GM21786 (cell line): ENCODE measurements at regions not wholly inside any gene's neighbourhood (a gene's known extent, or its start where the extent isn't known, plus 50 kb on each side); places are given as distances from the start of the nearest gene placed in this dataset.

Experiments used
- ATAC-seq: cut with Tn5 transposase; IDR thresholded peaks from one replicate; pipeline ENCODE4 v1.9.1; 2021; ENCODE audit not compliant: unreplicated experiment

DNA sequence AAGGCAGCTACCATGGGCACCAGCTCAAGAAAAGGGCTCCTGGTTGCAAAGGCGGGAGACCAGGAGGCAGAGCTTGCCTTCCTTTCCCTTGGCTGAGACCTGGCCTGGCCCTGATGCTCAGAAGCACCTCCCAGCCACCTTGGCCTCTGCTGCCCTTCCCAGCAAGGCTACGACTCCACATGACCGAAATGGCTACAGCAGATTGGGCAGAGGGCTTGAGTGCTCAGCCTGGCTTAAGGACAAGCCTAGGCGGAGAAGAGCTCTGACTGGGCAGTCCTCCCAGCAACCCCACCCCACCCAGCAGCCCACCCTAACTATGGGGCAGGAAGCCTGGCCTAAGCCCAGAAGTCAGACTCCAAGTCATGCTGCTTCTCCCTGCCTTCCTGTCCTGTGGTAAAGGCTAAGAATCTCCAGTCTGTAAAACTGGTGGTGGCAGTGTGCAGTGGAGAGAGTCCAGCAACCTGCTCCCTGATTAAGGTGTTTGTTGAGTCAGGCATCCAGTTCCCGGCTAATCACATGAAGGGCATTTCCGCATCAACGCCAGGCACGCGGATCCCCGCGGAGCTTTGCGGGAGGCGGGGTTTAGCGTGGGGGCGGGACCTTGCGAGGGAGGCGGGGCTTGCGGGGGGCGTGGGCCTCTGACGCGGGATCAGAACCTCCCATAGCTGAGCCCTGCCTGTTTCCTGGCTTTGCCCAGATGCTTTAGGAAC is 256.0 kb downstream of the BCL11A start:
- no peak for ATAC-seq

GRCh38 chr2:60296219-60296955 is 257.1 kb downstream of the BCL11A start:
- ATAC-seq: no peak

DNA sequence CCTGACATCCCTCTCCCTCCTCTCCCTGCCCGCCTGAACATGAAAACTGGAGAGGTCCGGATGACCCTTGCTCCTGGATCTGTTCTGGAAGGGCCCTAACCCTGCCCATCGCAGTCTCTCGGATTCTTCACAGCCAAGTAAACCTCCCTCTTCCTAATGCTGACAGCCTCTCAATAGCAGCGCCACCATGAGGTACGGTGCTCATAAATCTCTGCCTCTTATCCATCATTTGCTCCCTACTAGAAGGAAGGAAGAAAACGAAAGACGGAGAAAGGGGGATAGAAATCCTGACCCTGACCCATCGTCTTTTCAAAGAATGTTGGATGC is 257.9 kb downstream of the BCL11A start:
- ATAC-seq: no peak

DNA sequence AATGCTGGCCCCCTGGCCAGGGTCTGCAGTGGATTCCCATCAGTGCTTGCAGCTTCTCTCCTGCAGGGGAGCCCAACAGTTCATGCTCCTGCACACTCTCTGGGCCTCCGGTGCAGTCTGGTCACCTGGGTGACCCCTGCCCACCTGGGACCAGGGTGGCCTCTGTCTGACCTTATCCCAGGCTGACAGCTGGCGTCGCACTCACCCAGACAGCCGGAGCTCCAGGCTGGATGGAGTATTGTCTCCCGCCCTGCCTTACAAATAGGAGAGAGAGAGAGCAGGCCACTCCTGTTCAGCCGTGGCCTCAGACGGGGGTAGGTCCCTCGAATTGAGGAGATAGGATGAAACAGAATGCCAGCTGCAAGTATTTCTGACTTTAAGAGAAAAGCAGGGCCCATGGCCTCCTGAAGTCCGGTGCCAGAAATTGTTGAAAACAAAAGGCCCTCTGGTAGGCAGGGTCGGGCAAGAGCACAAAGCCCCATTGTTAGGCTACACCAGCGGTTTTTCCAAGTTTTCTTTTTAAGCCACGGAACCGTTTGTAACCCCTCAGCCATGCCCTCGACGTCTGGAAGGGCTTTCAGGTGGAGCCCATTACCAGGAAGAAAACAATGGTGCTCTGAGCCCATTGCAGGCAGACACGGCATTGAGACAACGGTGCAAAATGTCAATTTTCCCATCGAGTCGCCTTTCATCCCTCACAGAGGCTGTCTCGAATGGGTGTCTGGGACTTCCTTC is 258.4 kb downstream of the BCL11A start:
- no peak for ATAC-seq

- no peak for ATAC-seq
Observed at GRCh38 chr2:60292242-60292641, 261.2 kb downstream of the BCL11A start.

- no peak for ATAC-seq
Observed at GRCh38 chr2:60290509-60290908, 262.9 kb downstream of the BCL11A start.

- ATAC-seq: no peak
Observed at GRCh38 chr2:60285626-60286316, 267.7 kb downstream of the BCL11A start.

- no peak for ATAC-seq
Observed at GRCh38 chr2:60283626-60284025, 269.8 kb downstream of the BCL11A start.

- ATAC-seq: no peak
Observed at GRCh38 chr2:60282886-60283285, 270.6 kb downstream of the BCL11A start.

- no peak for ATAC-seq
Observed at GRCh38 chr2:60281730-60282129, 271.7 kb downstream of the BCL11A start.

DNA sequence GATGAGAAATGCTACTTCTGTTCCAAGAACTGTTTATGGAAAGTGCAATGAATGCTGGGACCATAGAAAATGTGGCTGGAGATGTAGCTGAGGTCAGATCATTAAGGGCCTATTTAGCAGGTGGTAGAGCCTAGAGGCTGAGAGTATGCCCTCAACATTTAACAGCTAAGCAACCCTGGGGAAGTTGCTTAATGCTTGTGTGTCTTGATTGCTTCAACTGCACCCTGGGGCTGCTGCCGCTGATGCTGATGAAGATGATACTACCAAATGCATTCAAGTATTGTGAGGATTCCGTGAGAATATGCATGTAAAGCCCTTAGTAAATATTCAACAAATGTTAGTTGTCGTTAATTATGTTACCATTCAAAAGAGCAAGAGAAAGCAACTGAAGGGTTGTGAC is 273.2 kb downstream of the BCL11A start:
- ATAC-seq: no peak

- ATAC-seq: no peak
Observed at GRCh38 chr2:60278906-60279305, 274.5 kb downstream of the BCL11A start.

DNA sequence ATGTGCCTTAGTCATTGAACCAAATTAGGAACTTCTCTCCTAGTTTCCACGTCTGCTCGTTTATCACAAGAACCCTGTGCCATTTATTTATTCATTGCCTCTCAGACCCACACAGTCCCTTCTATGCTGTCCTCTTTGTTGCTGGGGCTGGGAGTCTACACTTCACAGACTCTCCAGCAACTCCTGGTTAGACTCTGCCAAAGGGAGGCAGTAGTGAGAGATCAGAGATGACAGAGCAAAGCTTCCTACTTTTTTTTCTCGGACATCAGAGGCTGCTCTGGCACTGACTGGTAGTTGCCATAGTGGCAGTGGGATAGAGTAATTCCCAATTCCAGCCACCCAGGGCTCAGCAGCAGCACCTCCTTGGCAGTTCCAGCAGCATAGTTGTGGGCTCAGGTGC is 277.5 kb downstream of the BCL11A start:
- no peak for ATAC-seq

DNA sequence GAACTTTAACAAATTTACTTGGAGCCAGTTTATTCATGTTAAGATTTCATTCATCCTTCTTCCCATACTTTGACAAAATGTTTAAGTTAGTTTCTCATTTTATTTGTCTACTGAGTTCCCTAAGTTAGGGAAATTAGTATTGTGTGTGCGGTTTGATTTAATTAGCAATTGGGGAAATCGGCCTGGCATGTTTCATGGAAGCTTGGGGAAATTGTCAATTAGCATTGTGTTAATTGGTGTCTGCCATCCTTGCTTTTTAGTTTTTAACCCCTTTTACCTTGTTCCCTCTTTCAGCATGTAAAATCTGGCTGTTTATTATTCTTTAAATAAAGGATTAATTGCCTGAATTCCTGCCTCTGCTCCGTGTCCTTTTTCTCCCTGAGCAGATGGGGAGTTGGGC is 279.6 kb downstream of the BCL11A start:
- no peak for ATAC-seq

GRCh38 chr2:60271713-60272112 is 281.7 kb downstream of the BCL11A start:
- ATAC-seq: no peak

DNA sequence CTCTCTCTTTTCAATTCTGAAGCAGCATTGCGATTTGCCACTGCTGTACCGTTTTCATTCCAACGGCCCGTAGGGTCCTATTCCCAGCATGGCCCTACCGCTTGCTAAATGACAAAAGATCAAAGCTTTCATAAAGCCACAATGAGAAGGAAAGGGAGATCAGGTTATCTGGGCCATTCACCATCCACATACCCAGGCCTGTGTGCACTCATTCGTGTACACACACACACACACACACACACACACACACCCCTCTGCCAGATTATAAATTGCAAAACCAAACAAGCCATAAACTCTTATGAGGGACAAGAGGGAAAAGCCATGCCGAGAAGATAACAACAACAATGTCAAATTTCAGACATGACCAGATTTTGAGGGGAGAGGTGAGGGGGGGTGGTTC is 282.3 kb downstream of the BCL11A start:
- no peak for ATAC-seq

DNA sequence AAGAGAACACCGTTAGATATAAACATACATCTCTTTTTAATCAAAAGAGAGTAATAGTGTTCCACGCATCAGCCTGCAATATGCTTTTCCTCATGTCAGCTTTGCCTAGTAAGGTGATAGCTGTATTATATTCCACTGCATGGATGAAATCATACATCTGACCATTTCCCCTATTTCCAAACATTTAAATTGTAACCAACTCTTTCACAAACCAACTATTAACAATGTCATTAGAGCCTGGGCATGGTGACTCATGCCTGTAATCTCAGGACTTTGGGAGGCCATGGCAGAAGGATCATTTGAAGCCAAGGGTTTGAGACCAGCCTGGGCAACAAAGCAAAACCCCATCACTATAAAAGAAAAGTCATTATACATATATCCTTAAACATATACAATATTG is 284.8 kb downstream of the BCL11A start:
- no peak for ATAC-seq

DNA sequence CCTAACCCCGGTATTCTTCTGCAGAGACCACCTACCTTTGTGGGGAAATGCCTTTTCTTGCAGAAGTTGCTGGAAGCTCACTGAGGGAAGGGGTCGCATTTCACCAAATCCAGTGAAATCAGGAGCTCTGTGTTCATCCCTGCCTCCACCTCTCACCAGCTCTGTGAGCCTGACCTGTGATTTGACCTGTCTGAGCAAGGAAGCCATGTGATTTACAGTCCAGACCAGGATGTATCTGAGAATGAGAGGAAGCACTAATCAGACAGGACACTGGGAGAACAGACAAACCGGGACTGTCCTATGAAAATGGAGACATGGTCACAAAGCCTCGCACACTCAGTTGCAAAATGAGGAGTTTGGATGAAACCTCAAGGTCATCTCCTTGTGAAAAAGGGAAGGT is 285.4 kb downstream of the BCL11A start:
- ATAC-seq: no peak

DNA sequence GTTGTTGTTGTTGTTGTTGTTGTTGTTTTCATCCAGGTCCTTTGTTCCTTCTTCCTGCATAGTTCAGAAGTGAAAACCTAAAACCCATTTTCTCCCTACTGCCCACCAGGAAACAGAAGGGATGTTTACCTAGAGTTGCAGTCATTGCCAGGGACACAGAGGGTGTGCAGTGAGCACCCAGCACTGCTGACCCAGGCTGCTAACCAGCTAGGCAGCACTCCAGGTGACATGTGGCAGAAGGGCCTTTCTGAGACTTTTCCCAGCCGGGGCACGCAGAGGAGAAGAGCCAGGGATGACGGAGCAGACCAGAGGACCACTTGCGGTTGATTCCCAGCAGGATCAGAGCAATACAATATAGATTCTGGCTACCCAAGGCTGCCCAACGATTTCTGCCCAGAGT is 286.3 kb downstream of the BCL11A start:
- no peak for ATAC-seq

DNA sequence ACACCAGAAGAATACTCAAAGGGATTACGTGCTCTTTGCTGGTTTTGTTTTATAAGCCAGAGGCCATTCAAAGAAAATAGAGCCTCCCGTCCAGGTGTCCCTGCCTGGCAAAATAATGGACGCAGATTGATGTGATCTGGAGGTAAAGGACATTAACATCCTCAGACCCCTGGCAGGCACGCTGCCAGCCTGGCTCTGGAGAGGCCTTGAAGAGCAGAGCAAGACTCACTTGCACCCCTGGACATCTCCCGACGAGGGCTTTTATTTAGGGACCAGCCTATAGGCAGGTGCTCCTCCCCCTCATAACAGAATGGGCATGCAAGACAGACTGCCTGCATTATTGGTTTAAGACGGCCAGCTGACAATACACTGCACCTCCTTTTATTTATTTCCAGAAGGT is 291.3 kb downstream of the BCL11A start:
- no peak for ATAC-seq

DNA sequence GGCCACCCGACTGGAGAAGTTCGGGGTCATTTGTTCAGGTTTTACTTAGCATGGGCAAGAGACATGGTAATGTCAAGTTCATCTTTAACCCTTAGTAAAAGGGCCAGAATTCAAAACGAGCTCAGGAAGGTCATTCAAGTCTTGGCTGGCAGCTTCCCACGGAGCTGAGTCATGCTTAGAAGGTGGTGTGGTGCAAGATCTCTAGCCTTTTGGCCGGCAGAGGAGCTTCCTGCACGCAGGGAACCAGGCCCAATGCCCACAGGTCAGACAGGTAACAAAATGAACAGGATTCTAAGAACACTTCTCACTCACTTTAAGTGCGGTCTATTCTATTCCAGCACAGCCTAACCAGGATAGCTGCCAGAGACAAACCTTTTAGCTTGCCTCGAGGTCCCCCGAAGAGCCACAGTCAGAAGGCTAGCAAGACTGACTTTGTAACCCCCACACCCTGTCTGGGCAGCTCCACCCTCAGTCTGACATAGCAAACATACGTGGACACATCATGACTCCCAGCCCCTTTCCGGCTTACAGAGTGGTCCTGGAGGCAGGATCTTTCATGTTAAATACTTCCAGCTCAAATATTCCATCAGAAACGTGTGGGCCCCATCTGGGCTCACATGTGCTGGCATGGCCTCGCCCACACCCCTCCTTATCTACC is 292.7 kb downstream of the BCL11A start:
- no peak for ATAC-seq
